LNCAP (cell line): ENCODE measurements at regions not wholly inside any gene's neighbourhood (a gene's known extent, or its start where the extent isn't known, plus 50 kb on each side); places are given as distances from the start of the nearest gene placed in this dataset.
A peak's percentile ranks its signal among the peaks of the same experiment; 100 is the strongest.

Experiments used
- TF ChIP-seq, protein P1 (sequence below): fragments of 450-650 bp; IDR thresholded peaks from 2 replicates; pipeline ENCODE4 v1.5.1; 2017; ENCODE audit warnings: mild to moderate bottlenecking

DNA sequence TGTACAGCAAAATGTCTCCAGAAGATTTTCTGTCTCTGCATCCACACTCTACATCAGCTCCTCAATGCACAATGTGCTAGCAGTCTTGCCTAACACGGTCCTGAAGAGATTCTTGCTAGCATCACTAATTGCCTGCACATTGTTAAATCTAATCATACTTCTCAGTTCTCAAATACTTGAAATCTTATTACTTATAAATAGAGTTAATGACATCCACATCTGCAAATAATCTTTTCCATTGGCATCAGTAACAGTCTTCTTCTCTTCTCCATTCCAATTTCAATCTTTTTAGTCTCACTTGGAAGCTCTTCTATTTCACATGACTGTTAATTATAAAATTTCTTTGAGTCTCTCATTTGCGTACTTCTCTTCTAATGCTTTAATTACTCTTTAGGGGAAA lies 630.5 kb upstream of the SLITRK6 start:
- TF ChIP-seq, protein P1, sequence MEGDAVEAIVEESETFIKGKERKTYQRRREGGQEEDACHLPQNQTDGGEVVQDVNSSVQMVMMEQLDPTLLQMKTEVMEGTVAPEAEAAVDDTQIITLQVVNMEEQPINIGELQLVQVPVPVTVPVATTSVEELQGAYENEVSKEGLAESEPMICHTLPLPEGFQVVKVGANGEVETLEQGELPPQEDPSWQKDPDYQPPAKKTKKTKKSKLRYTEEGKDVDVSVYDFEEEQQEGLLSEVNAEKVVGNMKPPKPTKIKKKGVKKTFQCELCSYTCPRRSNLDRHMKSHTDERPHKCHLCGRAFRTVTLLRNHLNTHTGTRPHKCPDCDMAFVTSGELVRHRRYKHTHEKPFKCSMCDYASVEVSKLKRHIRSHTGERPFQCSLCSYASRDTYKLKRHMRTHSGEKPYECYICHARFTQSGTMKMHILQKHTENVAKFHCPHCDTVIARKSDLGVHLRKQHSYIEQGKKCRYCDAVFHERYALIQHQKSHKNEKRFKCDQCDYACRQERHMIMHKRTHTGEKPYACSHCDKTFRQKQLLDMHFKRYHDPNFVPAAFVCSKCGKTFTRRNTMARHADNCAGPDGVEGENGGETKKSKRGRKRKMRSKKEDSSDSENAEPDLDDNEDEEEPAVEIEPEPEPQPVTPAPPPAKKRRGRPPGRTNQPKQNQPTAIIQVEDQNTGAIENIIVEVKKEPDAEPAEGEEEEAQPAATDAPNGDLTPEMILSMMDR, result no peak

DNA sequence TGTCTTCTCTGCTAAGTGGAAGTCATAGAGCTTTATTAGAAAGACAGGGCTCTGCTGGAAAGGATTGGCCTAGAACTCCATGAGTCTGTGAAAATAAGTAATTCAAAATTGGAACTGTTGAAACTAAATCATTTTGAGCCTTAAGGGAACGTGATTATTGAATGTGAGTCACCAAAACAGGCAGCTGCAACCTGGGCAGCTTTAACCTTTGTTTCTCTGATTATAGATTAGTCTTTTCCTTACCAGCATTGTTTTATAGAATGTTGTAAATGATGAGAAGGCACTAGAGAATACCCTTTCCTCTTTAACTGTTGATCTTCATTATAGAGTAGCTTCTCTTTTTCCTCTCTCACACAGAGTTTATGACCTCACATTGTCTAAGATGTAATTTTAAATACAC lies 638.8 kb upstream of the SLITRK6 start:
- TF ChIP-seq, protein P1, result no peak

DNA sequence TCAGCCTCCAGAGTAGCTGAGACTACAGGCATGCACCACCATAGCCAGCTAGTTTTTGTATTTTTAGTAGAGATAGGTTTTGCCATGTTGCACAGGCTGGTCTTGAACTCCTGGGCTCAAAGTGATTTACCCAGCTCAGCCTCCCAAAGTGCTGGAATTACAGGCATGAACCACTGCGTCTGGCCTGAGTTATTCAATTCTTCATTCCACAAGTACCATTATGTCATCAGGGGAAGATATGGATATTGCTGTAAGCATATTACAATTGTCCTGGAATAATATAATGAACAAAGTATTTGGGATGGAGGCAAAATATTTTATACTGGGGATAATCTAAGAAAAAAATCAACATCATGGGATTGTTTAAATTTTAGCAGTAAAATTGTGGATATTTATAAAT lies 646.0 kb upstream of the SLITRK6 start:
- TF ChIP-seq, protein P1, result no peak

DNA sequence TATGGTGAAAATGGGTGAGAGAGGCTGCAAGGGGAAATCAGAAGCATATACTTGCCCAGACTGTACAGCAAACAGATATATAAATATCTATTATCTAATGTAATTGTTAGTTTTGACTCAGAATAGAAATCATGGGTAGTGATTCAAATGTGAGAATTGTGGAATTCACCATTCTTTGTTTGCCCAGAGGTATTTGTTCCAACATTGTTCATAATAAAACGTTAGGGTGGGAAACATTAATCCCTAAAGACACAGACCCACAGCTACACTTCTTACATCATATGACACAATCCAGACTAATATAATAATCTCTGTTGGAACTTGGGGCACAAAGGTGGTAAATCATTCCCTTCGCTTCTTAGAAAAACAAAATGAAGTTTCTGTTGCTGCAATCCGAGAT lies 646.5 kb upstream of the SLITRK6 start:
- TF ChIP-seq, protein P1, result no peak

DNA sequence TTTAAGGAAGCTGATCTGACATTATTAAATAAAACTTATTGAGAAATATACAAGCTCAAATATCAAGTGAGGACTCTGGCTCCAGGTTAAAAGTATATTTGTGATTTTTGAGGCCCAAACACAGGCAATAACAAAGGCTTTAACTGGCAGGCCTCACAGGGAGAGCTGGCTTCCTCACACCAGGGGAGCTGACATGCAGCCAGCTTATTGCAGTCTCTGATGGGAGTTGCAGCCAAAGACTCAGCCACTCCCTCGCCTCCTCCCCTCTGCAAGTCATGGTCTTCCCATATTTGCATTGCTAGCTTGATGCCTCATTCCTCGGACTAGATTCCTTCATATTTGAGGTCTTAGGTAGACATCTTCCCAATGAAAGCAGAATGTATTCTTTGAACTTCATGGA lies 647.1 kb upstream of the SLITRK6 start:
- TF ChIP-seq, protein P1, result no peak

DNA sequence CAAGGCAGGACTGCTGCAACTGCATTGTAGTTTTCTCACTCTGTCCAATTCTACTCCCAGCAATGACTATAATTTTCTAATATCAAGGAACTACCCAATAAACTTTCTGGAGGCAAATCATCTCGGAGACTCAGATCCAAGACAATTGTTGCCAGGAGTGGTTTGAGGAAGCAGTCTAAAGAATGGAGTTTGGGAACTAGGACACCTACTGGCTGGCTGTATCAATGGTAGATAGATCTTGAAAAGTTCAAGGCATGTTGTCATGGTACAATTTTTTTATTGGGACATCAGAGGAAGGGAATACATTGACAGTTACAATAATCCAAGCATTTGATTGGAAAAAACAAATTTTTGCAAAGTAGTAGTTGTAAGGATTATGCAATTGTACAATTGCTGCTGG lies 648.3 kb upstream of the SLITRK6 start:
- TF ChIP-seq, protein P1, result no peak

DNA sequence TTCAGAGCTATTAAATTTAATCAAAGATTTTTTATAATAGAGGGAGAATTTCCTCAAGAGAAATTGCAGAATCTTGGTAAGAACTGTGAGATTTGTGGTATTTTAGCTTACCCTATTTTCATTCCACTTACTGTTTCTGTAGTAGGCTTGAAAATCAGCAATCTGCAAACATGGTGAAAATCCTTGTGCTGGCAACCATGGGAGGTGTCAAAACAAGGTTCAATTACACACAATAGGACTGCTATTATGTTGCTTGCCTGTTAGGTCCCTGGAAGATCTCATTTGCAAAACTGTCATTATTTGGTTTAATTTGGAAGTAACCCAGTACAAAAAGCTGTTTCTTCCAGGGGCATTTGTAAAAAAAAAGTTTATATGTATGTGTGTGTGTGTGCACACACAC lies 662.8 kb upstream of the SLITRK6 start:
- TF ChIP-seq, protein P1, result no peak

DNA sequence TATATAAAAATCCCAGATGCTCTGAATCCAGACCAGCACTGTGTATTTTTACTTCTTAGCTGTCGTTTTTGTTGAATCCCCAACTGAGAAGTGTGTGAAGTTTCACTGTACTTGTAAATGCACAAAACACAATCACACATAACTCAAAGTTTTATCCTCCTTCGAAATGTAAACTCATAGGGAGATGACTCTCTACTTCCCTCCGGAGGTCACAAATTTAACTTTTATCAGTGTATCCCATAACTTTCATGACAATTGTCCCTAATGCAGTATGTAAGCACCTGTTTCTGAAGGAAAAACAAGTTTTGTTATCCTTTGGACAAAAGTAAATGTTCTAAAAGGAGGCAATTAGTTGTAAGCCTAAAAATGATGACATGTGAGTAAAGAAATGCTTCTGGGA lies 665.0 kb upstream of the SLITRK6 start:
- TF ChIP-seq, protein P1, result peak; percentile 25
